GM18861 (cell line): ENCODE measurements at regions not wholly inside any gene's neighbourhood (a gene's known extent, or its start where the extent isn't known, plus 50 kb on each side); places are given as distances from the start of the nearest gene placed in this dataset.
"Not testable (repeated sequence)": the region's sequence is repeated elsewhere in the genome, so short reads cannot be mapped to it uniquely, and the experiment has no call there.

Experiments
- ATAC-seq: cut with Tn5 transposase; IDR thresholded peaks from one replicate; pipeline ENCODE4 v1.9.1; 2021; ENCODE audit not compliant: unreplicated experiment

- not testable (repeated sequence) for ATAC-seq
Measured at GRCh38 chr10:60523371-60523770, 133.7 kb upstream of the ANK3 start.

- no peak for ATAC-seq
Measured at GRCh38 chr10:60522617-60523016, 132.9 kb upstream of the ANK3 start.

GRCh38 chr10:60521974-60522405 lies 132.3 kb upstream of the ANK3 start:
- ATAC-seq, result no peak

GRCh38 chr10:60518745-60519144 lies 129.1 kb upstream of the ANK3 start:
- ATAC-seq, result no peak

- no peak for ATAC-seq
Measured at GRCh38 chr10:60517805-60518204, 128.1 kb upstream of the ANK3 start.

- ATAC-seq, result peak; percentile 92
Measured at GRCh38 chr10:60513281-60513680, 123.6 kb upstream of the ANK3 start.

GRCh38 chr10:60511477-60512229 lies 122.0 kb upstream of the ANK3 start:
- no peak for ATAC-seq

GRCh38 chr10:60508831-60509230 lies 119.2 kb upstream of the ANK3 start:
- no peak for ATAC-seq

- ATAC-seq, result no peak
Measured at GRCh38 chr10:60508037-60508436, 118.4 kb upstream of the ANK3 start.

GRCh38 chr10:60502621-60503020 lies 112.9 kb upstream of the ANK3 start:
- no peak for ATAC-seq

GRCh38 chr10:60498985-60499384 lies 109.3 kb upstream of the ANK3 start:
- no peak for ATAC-seq

- no peak for ATAC-seq
Measured at GRCh38 chr10:60497364-60497763, 107.7 kb upstream of the ANK3 start.

GRCh38 chr10:60496181-60496580 lies 106.5 kb upstream of the ANK3 start:
- no peak for ATAC-seq

GRCh38 chr10:60495338-60496055 lies 105.8 kb upstream of the ANK3 start:
- ATAC-seq, result no peak

- ATAC-seq, result no peak
Measured at GRCh38 chr10:60494774-60495173, 105.1 kb upstream of the ANK3 start.

GRCh38 chr10:60491162-60491561 lies 101.5 kb upstream of the ANK3 start:
- ATAC-seq, result no peak

GRCh38 chr10:60490013-60490412 lies 100.3 kb upstream of the ANK3 start:
- ATAC-seq, result no peak

- no peak for ATAC-seq
Measured at GRCh38 chr10:60488111-60488669, 98.5 kb upstream of the ANK3 start.

GRCh38 chr10:60487543-60487942 lies 97.9 kb upstream of the ANK3 start:
- no peak for ATAC-seq

- no peak for ATAC-seq
Measured at GRCh38 chr10:60485025-60485424, 95.3 kb upstream of the ANK3 start.

- no peak for ATAC-seq
Measured at GRCh38 chr10:60480865-60481563, 91.3 kb upstream of the ANK3 start.
